ENCODE measurements at regions not wholly inside any gene's neighbourhood (a gene's known extent, or its start where the extent isn't known, plus 50 kb on each side); places are given as distances from the start of the nearest gene placed in this dataset.

GRCh38 chr11:120022617-120023016 is 115.3 kb downstream of the TRIM29 start:
- no peak for DNase-seq
- no peak for TF ChIP-seq CTCF (conservative IDR thresholded peaks at IDR 0.05)
- no peak for TF ChIP-seq EZH2 (IDR thresholded peaks at IDR 0.05; ENCODE audit: low read depth)
- Histone ChIP-seq H3K27me3 (ENCODE audit: insufficient read depth, low read depth) (peaks cover 97% of the 10 kb centered on the region), H3K4me1 (replicated peaks; ENCODE audit: insufficient read depth) (no peaks in the 10 kb centered on the region), H3F3A (ENCODE audit: insufficient read depth, low read depth) (no peaks in the 10 kb centered on the region), H3K4me2 (no peak overlapping the region), H3K79me2 (ENCODE audit: low read depth) (no peaks in the 10 kb centered on the region), H2AFZ (no peak overlapping the region), H4K20me1 (ENCODE audit: insufficient read depth) (no peaks in the 10 kb centered on the region), H3K4me3 (no peak overlapping the region), H3K36me3 (ENCODE audit: low read depth) (no peaks in the 10 kb centered on the region), H3K9me2 (ENCODE audit: insufficient read depth) (no peaks in the 10 kb centered on the region), H3K27ac (no peak overlapping the region), H3K9me3 (ENCODE audit: insufficient read depth, low read depth) (no peaks in the 10 kb centered on the region)
- no TSS peak for BruUV-seq (replicated peaks)
- ChIA-PET POLR2A (ENCODE audit: unreplicated experiment) (no interaction called here), CTCF (no interaction called here)
- intact Hi-C loops (cut with micrococcal nuclease; ENCODE audit: unreplicated experiment), result no loop called here

GRCh38 chr11:120021978-120022377 is 115.9 kb downstream of the TRIM29 start:
- no peak for TF ChIP-seq EZH2 (IDR thresholded peaks at IDR 0.05; ENCODE audit: low read depth)
- TF ChIP-seq CTCF (conservative IDR thresholded peaks at IDR 0.05), result no peak
- intact Hi-C loops (cut with micrococcal nuclease; ENCODE audit: unreplicated experiment), result no loop called here
- H3K9me2 ChIP-seq (ENCODE audit: insufficient read depth), result no peaks in the 10 kb centered on the region
- H3K9me3 ChIP-seq (ENCODE audit: insufficient read depth, low read depth), result no peaks in the 10 kb centered on the region
- DNase-seq, result no peak
- no peak overlapping the region for H2AFZ ChIP-seq
- no peak overlapping the region for H3K27ac ChIP-seq
- no peak overlapping the region for H3K4me3 ChIP-seq
- no peaks in the 10 kb centered on the region for H4K20me1 ChIP-seq (ENCODE audit: insufficient read depth)
- ChIA-PET POLR2A (ENCODE audit: unreplicated experiment) (no interaction called here), CTCF (no interaction called here)
- no TSS peak for BruUV-seq (replicated peaks)
- no peaks in the 10 kb centered on the region for H3K79me2 ChIP-seq (ENCODE audit: low read depth)
- H3F3A ChIP-seq (ENCODE audit: insufficient read depth, low read depth), result no peaks in the 10 kb centered on the region
- peaks cover 97% of the 10 kb centered on the region for H3K27me3 ChIP-seq (ENCODE audit: insufficient read depth, low read depth)
- no peaks in the 10 kb centered on the region for H3K4me1 ChIP-seq (replicated peaks; ENCODE audit: insufficient read depth)
- no peak overlapping the region for H3K4me2 ChIP-seq
- H3K36me3 ChIP-seq (ENCODE audit: low read depth), result no peaks in the 10 kb centered on the region

- Histone ChIP-seq H3K27me3 (ENCODE audit: insufficient read depth, low read depth) (peaks cover 97% of the 10 kb centered on the region), H3K9me2 (ENCODE audit: insufficient read depth) (no peaks in the 10 kb centered on the region), H3F3A (ENCODE audit: insufficient read depth, low read depth) (no peaks in the 10 kb centered on the region), H3K36me3 (ENCODE audit: low read depth) (no peaks in the 10 kb centered on the region), H3K79me2 (ENCODE audit: low read depth) (no peaks in the 10 kb centered on the region), H3K4me1 (replicated peaks; ENCODE audit: insufficient read depth) (no peaks in the 10 kb centered on the region), H3K4me2 (no peak overlapping the region), H2AFZ (no peak overlapping the region), H3K4me3 (no peak overlapping the region), H3K27ac (no peak overlapping the region), H3K9me3 (ENCODE audit: insufficient read depth, low read depth) (no peaks in the 10 kb centered on the region), H4K20me1 (ENCODE audit: insufficient read depth) (no peaks in the 10 kb centered on the region)
- no peak for TF ChIP-seq EZH2 (IDR thresholded peaks at IDR 0.05; ENCODE audit: low read depth)
- TF ChIP-seq CTCF (conservative IDR thresholded peaks at IDR 0.05), result no peak
- CTCF ChIA-PET, result no interaction called here
- no peak for DNase-seq
- POLR2A ChIA-PET (ENCODE audit: unreplicated experiment), result no interaction called here
- intact Hi-C loops (cut with micrococcal nuclease; ENCODE audit: unreplicated experiment), result no loop called here
- BruUV-seq (replicated peaks), result no TSS peak
Observed at GRCh38 chr11:120021391-120021953, 116.4 kb downstream of the TRIM29 start.
